Dedifferentiated amniotic fluid mesenchymal stem cell (primary cell): ENCODE measurements at regions not wholly inside any gene's neighbourhood (a gene's known extent, or its start where the extent isn't known, plus 50 kb on each side); places are given as distances from the start of the nearest gene placed in this dataset.

ENCODE experiments used
- DNase-seq: peaks from one replicate; pipeline ENCODE4 v3.0.0-alpha.2; 2016; ENCODE audit errors: extremely low spot score

GRCh38 chr11:11789735-11790369, 51.9 kb upstream of the USP47 start:
- no peak for DNase-seq

- no peak for DNase-seq
Observed at GRCh38 chr11:11788063-11788710, 53.6 kb upstream of the USP47 start.

GRCh38 chr11:11787305-11788062, 54.3 kb upstream of the USP47 start:
- peak; percentile 59 for DNase-seq

DNA sequence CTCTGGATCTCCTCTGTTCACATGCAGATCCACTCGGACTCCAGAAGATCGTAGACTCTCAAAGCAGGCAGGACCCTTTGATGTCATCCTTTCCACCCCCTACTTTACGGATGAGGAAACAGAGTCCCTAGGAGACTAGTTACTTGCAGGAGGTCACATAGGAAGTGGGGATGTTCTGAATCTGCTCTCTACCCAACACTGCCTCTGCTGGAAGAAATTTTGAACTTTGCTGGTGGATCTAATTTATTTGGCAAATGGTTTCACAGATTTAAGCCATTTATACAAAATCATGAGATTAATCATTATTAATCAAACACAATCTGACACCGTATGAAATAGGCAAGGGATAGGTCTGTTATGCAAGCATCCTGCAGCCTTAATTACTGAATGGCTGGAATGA, 55.0 kb upstream of the USP47 start:
- DNase-seq: no peak

GRCh38 chr11:11786234-11786633, 55.5 kb upstream of the USP47 start:
- no peak for DNase-seq

DNA sequence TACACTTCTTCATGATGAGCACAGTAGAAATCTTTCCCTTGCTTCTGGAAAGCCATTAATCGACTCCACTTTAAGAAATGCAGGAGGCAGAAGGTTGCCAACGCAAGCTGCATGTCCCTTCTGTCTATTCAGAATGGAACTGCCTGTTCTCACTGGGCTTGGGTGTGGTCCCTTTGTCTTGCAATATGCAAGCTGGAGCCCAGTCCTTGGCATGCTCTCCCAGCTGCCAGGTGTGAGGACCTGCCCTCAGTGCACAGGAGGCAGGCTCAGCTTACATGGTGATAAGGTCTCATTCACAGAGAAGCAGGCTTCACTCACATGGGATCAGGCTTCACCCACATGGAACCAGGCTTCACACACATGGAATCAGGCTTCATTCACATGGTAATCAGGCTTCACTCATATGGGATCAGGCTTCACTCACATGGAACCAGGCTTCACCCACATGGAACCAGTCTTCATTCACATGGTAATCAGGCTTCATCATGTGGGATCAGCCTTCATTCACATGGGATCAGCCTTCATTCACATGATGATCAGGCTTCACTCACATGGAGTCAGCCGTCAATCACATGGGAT, 59.2 kb upstream of the USP47 start:
- no peak for DNase-seq

DNA sequence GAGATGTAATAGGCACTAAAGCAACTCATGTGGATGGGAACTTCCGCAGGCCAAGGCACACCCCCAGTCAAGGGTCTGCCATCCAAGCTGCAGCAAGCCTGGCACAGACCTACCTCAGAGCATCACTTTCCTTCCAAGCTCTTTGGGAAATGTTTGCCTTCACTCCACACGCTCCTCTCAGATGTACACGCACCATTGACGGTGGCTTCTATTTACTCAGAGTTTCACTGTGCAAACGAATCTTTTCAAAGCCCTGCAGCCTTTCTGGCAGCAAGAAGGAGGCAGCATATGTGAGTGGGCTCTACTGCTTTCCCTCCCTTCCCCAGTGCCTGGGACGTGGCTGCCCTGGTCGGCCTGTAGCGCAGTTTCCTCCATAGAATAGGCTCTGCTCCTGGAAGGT, 60.9 kb upstream of the USP47 start:
- DNase-seq: no peak

- DNase-seq: no peak
Observed at GRCh38 chr11:11779975-11780374, 61.8 kb upstream of the USP47 start.

DNA sequence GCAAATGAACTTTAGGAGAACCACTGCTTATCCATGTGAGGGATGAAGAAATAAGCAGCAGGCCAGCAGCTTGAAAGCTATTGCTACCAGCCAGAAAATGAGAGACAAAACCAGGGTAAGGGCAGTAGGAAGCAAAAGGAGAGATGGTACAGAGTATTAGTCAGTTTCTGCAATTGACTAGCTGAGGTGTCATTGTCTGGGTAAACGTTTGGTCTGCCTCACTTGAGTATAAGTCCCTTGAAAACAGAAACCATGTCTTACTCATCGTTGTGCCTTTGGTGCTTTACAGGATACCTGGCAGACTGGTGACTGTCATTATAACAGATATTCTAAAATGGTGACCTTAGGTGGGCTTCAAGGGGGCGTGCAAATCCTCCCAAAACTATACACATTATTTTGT, 63.9 kb upstream of the USP47 start:
- DNase-seq: no peak

DNA sequence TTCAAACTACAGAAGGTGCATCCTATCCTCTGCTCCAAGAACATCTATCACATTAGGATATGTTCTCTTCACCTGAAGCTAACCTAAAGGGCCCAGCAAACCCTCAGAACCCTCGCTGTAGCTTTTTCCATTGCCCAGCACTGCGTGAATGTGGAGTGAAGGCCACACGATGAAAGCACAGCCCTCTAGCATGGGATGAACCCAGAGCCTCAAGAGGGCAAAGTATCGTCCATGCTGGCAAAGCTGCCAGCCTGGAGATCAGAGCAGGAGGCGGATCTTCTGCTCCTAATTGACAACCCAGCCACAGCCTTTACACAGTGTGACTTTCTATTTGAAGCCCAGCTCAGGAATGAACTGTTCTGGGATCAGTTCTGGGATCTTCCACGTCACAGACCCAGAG, 65.1 kb upstream of the USP47 start:
- DNase-seq: no peak

DNA sequence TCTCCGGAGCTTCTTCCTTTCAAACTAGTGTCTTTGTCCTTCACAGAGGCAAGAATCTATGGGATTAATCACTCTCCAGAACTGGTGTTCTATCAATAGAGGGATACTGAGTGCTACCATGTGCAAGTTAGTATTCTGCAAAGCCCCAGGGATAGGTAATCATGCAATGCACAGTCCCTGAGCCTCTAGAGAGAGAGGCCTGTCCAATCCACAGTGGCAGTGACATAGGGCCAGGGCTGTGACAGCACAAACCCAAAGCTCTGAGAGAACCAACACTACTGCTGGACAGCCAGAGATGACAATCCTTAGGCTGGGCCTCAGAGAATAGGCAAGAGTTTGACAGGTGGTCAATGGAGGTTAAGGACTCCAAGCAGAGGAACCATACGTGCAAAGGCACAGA, 66.8 kb upstream of the USP47 start:
- DNase-seq: no peak

- DNase-seq: no peak
Observed at GRCh38 chr11:11772865-11773515, 68.8 kb upstream of the USP47 start.

GRCh38 chr11:11770921-11771486, 70.8 kb upstream of the USP47 start:
- DNase-seq: no peak

DNA sequence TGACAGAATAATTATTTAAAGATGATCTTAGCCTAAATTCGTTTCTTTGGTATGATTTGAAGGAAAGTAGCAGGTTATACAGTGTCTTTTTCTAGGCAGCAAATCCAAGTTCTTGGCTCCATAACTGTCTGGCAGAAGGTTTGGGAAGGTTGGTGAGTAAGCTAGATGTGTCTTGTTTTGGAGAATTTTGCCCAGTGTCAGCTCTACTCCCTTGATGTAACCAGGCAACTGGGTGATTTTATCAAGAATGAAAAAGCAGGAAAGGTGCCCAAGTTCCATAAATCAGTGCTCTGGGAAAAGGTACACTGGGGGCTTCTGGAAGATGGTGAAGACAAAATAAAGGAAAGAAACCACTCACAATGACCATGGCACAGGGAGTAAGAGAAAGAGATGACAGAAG, 71.5 kb upstream of the USP47 start:
- DNase-seq: no peak

GRCh38 chr11:11769782-11770181, 72.0 kb upstream of the USP47 start:
- no peak for DNase-seq

- no peak for DNase-seq
Observed at GRCh38 chr11:11769362-11769761, 72.4 kb upstream of the USP47 start.

DNA sequence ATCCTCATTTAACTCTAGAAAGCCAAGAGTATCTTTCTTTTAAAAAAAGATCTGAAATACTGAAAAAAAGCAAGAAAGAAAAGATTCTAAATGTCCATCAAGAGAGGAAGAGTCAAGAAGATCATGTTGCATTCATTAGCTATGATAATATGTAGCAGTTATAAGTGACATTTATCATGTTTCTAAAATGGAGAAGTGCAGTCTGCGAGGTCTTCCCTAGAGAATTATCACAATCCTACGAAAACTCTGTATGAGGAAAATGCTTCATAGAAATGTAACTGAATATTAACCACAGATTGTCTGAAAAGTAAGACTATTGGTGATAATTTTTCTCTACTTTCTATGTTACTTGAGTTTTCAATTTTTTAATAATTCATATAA, 77.4 kb upstream of the USP47 start:
- DNase-seq: no peak

DNA sequence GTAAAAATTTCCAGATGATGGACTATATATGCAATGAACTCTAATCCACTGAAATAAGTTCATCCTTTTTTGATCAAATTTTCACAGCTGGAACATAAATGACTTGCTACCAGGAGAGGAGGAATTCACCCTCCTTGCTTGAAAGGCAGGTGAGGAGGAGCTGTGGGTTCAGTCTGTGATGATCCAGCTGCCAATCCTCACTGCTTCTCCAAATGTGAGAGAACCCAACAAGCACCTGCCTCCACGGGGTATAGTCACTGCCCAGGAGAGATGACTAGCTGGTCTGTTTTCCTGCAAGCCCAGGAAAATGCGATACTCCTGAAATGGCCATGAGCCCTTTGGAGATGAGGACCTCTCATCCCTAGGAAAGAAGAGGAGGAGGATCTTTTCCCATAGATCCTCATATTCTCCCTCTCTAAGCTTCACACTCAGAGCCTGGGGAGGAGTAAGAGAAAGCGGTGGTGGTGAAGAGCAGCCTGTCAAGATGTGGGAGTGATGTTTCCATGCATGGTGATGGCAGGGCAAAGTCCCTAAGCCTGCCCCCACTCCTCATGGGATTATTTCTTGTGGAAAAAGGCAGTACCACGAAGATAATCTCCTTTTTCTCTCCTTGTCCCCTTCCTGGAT, 77.9 kb upstream of the USP47 start:
- DNase-seq: no peak

- DNase-seq: no peak
Observed at GRCh38 chr11:11760838-11761237, 80.9 kb upstream of the USP47 start.

- no peak for DNase-seq
Observed at GRCh38 chr11:11758603-11759196, 83.1 kb upstream of the USP47 start.

GRCh38 chr11:11757909-11758308, 83.9 kb upstream of the USP47 start:
- DNase-seq: no peak
